Natural killer cell (primary cell): ENCODE measurements at regions not wholly inside any gene's neighbourhood (a gene's known extent, or its start where the extent isn't known, plus 50 kb on each side); places are given as distances from the start of the nearest gene placed in this dataset.
"Not testable (repeated sequence)": the region's sequence is repeated elsewhere in the genome, so short reads cannot be mapped to it uniquely, and the experiment has no call there.

Source experiments
- ATAC-seq, 3 donors: fragments of 150-1000 bp in 2 of 3; fragments of 200-7000 bp in 1 of 3; cut with Tn5 transposase; 1 replicate in 1 of 3; 2 replicates in 2 of 3; pipeline ENCODE4 v1.10.0; 2021; ENCODE audit warnings: mild to moderate bottlenecking in 2 of 3, moderate library complexity in 2 of 3
- DNase-seq, 2 donors: peaks; one replicate each; pipeline versions ENCODE4 v3.0.0 to v3.0.0-alpha.2; 2013 to 2021; ENCODE audit warnings: mixed read lengths in 1 of 2
- H3K27ac ChIP-seq: one replicate; pipeline ENCODE4 v1.5.1; 2013; ENCODE audit warnings: mild to moderate bottlenecking, low read length
- H3K27me3 ChIP-seq: one replicate; pipeline ENCODE4 v1.6.1; 2013; ENCODE audit warnings: low read length; ENCODE audit not compliant: control insufficient read depth, insufficient read depth
- H3K36me3 ChIP-seq: one replicate; pipeline ENCODE4 v1.6.1; 2013; ENCODE audit warnings: low read length; ENCODE audit not compliant: control insufficient read depth, insufficient read depth
- H3K4me1 ChIP-seq: one replicate; pipeline ENCODE4 v1.6.1; 2013; ENCODE audit warnings: low read length; ENCODE audit not compliant: control insufficient read depth, insufficient read depth
- H3K4me3 ChIP-seq: one replicate; pipeline ENCODE4 v1.5.1; 2013; ENCODE audit warnings: low read length
- H3K9me3 ChIP-seq: one replicate; pipeline ENCODE4 v1.6.1; 2013; ENCODE audit warnings: low read length; ENCODE audit not compliant: control insufficient read depth, insufficient read depth
- H3K27ac Mint-ChIP-seq, 2 donors: one replicate each; pipeline ENCODE4 v1.8.0; 2022; ENCODE audit warnings: mild to moderate bottlenecking in 2 of 2, mixed read lengths in 2 of 2, moderate library complexity in 1 of 2
- H3K27me3 Mint-ChIP-seq, 2 donors: one replicate each; pipeline ENCODE4 v1.8.0; 2022; ENCODE audit warnings: low read depth in 2 of 2, mixed read lengths in 2 of 2
- H3K36me3 Mint-ChIP-seq: one replicate; pipeline ENCODE4 v1.8.0; 2022; ENCODE audit warnings: mixed read lengths
- H3K4me1 Mint-ChIP-seq, 2 donors: one replicate each; pipeline ENCODE4 v1.8.0; 2022; ENCODE audit warnings: mixed read lengths in 2 of 2
- H3K4me3 Mint-ChIP-seq: one replicate; pipeline ENCODE4 v1.8.0; 2022; ENCODE audit warnings: mild to moderate bottlenecking, moderate library complexity, mixed read lengths
- H3K9me3 Mint-ChIP-seq, 2 donors: one replicate each; pipeline ENCODE4 v1.8.0; 2022; ENCODE audit warnings: mixed read lengths in 2 of 2
- CTCF ChIP-seq: fragments of 200-600 bp; IDR thresholded peaks from one replicate; pipeline ENCODE4 v1.8.0; 2022; ENCODE audit warnings: antibody characterized with exemption
- WGBS: methylation state at CpG from one replicate; pipeline ENCODE4 v1.1.7; 2013; ENCODE audit warnings: missing lambda C conversion rate; ENCODE audit not compliant: insufficient coverage; 5-methylcytosine and 5-hydroxymethylcytosine counted together
- intact Hi-C: fragments of 100-400 bp; cut with micrococcal nuclease; formaldehyde crosslinking; loops from one replicate; pipeline ENCODE4 v1.14.2; 2022

GRCh38 chr5:66284588-66285342, 140.7 kb downstream of the SREK1 start:
- Mint-ChIP-seq H3K4me3 (no peak overlapping the region), H3K9me3 (no peaks in the 10 kb centered on the region), H3K27ac (no peak overlapping the region), H3K36me3 (no peaks in the 10 kb centered on the region), H3K27me3 (peaks cover 2 to 6% of the 10 kb centered on the region in 2 donors), H3K4me1 (no peaks in the 10 kb centered on the region)
- Histone ChIP-seq H3K36me3 (no peaks in the 10 kb centered on the region), H3K4me3 (no peak overlapping the region), H3K4me1 (no peaks in the 10 kb centered on the region), H3K27me3 (no peaks in the 10 kb centered on the region), H3K9me3 (no peaks in the 10 kb centered on the region), H3K27ac (no peak overlapping the region)
- intact Hi-C loops = no loop called here
- no peak for DNase-seq
- WGBS = 84% methylated on average over 2 of the region's 2 CpGs
- TF ChIP-seq CTCF = no peak
- no peak for ATAC-seq

- no peaks in the 10 kb centered on the region for H3K9me3 ChIP-seq
- H3K4me1 ChIP-seq = no peaks in the 10 kb centered on the region
- Mint-ChIP-seq H3K27me3 (peaks cover 2 to 6% of the 10 kb centered on the region in 2 donors), H3K4me1 (no peaks in the 10 kb centered on the region), H3K4me3 (no peak overlapping the region), H3K27ac (no peak overlapping the region), H3K36me3 (no peaks in the 10 kb centered on the region), H3K9me3 (no peaks in the 10 kb centered on the region)
- intact Hi-C loops = no loop called here
- no peak overlapping the region for H3K4me3 ChIP-seq
- whole genome bisulfite sequencing = 77% methylated on average over 3 of the region's 3 CpGs
- H3K27me3 ChIP-seq = no peaks in the 10 kb centered on the region
- H3K27ac ChIP-seq = no peak overlapping the region
- no peak for ATAC-seq
- H3K36me3 ChIP-seq = no peaks in the 10 kb centered on the region
- DNase-seq = no peak
- no peak for TF ChIP-seq CTCF
Observed at GRCh38 chr5:66285343-66285922, 141.3 kb downstream of the SREK1 start.

- H3K27ac ChIP-seq = no peak overlapping the region
- H3K4me3 ChIP-seq = no peak overlapping the region
- H3K27me3 ChIP-seq = no peaks in the 10 kb centered on the region
- DNase-seq (no peak), ATAC-seq (no peak)
- TF ChIP-seq CTCF = no peak
- Mint-ChIP-seq H3K4me1 (no peaks in the 10 kb centered on the region), H3K4me3 (no peak overlapping the region), H3K27ac (no peak overlapping the region), H3K9me3 (no peaks in the 10 kb centered on the region), H3K27me3 (peaks cover 0 to 10% of the 10 kb centered on the region in 2 donors), H3K36me3 (no peaks in the 10 kb centered on the region)
- no peaks in the 10 kb centered on the region for H3K4me1 ChIP-seq
- WGBS = 100% methylated on average over 1 of the region's 1 CpG
- no peaks in the 10 kb centered on the region for H3K9me3 ChIP-seq
- H3K36me3 ChIP-seq = no peaks in the 10 kb centered on the region
- intact Hi-C loops = no loop called here
Observed at GRCh38 chr5:66291771-66292170, 147.7 kb downstream of the SREK1 start.

- H3K4me1 ChIP-seq, H3K4me3 ChIP-seq, intact Hi-C loops, H3K4me3 Mint-ChIP-seq, H3K9me3 ChIP-seq, ATAC-seq, H3K27ac ChIP-seq, H3K27me3 Mint-ChIP-seq, H3K27ac Mint-ChIP-seq, H3K9me3 Mint-ChIP-seq, H3K36me3 ChIP-seq, H3K27me3 ChIP-seq, DNase-seq, H3K4me1 Mint-ChIP-seq, H3K36me3 Mint-ChIP-seq: not testable (repeated sequence)
- WGBS = 90% methylated on average over 10 of the region's 10 CpGs
Observed at GRCh38 chr5:66293851-66294250, 149.8 kb downstream of the SREK1 start.
